ACC112 (cell line): ENCODE measurements at regions not wholly inside any gene's neighbourhood (a gene's known extent, or its start where the extent isn't known, plus 50 kb on each side); places are given as distances from the start of the nearest gene placed in this dataset.

Experiments
- H2AFZ ChIP-seq: fragments of 200-600 bp; sonication (generic); one replicate; pipeline ENCODE4 v1.6.0; 2017; ENCODE audit warnings: antibody characterized with exemption, low read length; ENCODE audit not compliant: unreplicated experiment
- H3K27ac ChIP-seq: fragments of 200-600 bp; sonication (generic); 2 replicates; pipeline ENCODE4 v1.5.1; 2014; ENCODE audit warnings: low read depth, mild to moderate bottlenecking, antibody characterized with exemption, low read length, moderate library complexity
- H3K27me3 ChIP-seq: fragments of 200-600 bp; sonication (generic); 2 replicates; pipeline ENCODE4 v1.6.1; 2014; ENCODE audit warnings: mild to moderate bottlenecking, antibody characterized with exemption, low read length, moderate library complexity, mixed read lengths; ENCODE audit not compliant: insufficient read depth
- H3K36me3 ChIP-seq: fragments of 200-600 bp; sonication (generic); 2 replicates; pipeline ENCODE4 v1.6.1; 2016; ENCODE audit warnings: mild to moderate bottlenecking, antibody characterized with exemption, low read length, moderate library complexity, mixed read lengths; ENCODE audit not compliant: insufficient read depth
- H3K4me1 ChIP-seq: fragments of 200-600 bp; sonication (generic); one replicate; pipeline ENCODE4 v1.6.1; 2016; ENCODE audit warnings: low read length, mixed read lengths; ENCODE audit not compliant: insufficient read depth, unreplicated experiment, control insufficient read depth
- H3K4me3 ChIP-seq: fragments of 200-600 bp; sonication (generic); 2 replicates; pipeline ENCODE4 v1.5.1; 2014; ENCODE audit warnings: mild to moderate bottlenecking, low read depth, low read length
- H3K79me2 ChIP-seq: fragments of 200-600 bp; sonication (generic); one replicate; pipeline ENCODE4 v1.6.0; 2016; ENCODE audit warnings: low read length; ENCODE audit not compliant: control insufficient read depth, unreplicated experiment, insufficient read depth

DNA sequence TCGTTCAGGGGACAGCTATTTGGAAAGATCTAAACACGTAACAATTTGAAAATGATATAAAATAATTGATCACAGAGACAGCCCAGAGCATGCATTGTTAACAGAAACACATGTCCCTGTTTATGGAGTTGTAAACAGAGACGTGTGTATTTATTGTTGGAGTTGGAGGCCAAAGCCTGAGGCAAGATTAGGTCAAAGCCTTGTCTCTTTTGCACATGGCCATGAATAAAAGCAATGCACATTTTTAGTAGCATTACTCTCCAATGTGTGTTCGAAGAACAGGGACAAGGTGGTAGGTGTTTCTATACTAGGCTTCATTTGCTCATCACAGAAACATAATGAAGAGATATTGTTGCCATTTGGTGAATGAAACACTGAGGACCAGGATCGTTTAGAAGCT lies 841.5 kb upstream of the FANCL start:
- H3K4me1 ChIP-seq = no peaks in the 10 kb centered on the region
- H2AFZ ChIP-seq = no peak overlapping the region
- H3K79me2 ChIP-seq = no peaks in the 10 kb centered on the region
- H3K27me3 ChIP-seq = no peaks in the 10 kb centered on the region
- no peak overlapping the region for H3K4me3 ChIP-seq
- no peaks in the 10 kb centered on the region for H3K36me3 ChIP-seq
- H3K27ac ChIP-seq = no peak overlapping the region

DNA sequence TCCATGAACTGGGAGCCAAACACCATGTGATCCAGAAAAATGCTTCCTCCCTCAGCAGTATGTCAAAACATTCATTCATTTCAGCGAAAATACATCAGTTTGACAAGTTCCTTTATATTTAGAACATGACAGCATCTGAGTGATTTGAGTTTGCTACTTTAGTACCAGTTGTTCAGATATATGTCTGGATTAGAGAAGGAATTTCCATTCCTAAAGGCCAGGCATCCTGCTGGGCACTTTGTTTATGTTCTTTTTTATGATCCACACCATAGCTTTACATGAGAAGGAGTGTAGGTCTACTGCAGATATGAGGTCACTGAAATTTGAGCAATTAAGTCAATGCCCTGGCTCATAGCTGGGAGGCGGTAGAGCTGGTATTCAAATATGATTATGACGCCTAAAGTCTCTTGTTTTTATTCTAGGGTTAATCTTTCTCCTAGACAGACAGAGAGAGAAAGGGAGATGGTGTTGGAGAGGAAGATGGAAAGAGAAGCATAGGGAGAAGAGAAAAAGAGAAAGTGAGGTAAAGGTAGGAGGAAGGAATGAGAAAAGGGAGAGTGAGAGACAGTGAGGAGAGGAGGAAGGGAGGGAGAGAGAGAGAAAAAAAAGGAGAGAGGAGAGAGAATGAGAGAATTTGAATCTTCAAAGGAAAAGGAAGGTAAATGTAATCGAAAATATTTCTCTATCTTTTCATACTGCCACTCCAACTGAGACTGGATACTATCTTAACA lies 839.5 kb upstream of the FANCL start:
- no peaks in the 10 kb centered on the region for H3K4me1 ChIP-seq
- no peaks in the 10 kb centered on the region for H3K36me3 ChIP-seq
- H3K27me3 ChIP-seq = no peaks in the 10 kb centered on the region
- H3K4me3 ChIP-seq = no peak overlapping the region
- H3K27ac ChIP-seq = no peak overlapping the region
- no peak overlapping the region for H2AFZ ChIP-seq
- no peaks in the 10 kb centered on the region for H3K79me2 ChIP-seq

DNA sequence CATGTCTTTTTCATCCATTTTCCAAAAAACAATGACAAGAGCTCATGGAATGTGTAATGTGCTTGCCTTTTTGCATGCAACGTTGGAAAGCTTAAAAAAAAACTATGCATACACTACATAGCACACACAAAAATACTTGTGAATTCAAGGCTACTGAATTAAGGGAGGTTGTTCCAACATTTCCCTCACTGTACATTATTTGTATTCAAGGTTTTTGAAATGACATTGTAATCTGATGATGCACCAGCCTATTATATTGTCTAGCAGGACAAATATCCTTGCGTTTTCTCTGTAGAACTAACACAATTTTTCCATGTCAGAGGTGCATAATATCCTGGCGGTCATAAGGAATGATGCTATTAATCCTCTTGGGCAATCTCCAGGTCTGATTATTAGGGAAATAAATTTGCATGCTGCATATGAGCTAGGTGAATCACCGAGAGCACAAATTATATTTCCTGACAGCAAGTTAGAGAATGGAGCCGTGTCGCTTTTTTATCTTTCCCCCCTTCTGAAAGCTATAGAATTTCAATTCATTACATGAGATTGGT lies 836.9 kb upstream of the FANCL start:
- H3K27ac ChIP-seq = no peak overlapping the region
- H3K4me1 ChIP-seq = no peaks in the 10 kb centered on the region
- H2AFZ ChIP-seq = no peak overlapping the region
- no peaks in the 10 kb centered on the region for H3K79me2 ChIP-seq
- no peaks in the 10 kb centered on the region for H3K27me3 ChIP-seq
- H3K4me3 ChIP-seq = no peak overlapping the region
- H3K36me3 ChIP-seq = no peaks in the 10 kb centered on the region

GRCh38 chr2:59077026-59077725 lies 836.1 kb upstream of the FANCL start:
- Histone ChIP-seq H3K27ac (no peak overlapping the region), H3K36me3 (no peaks in the 10 kb centered on the region), H3K79me2 (no peaks in the 10 kb centered on the region), H3K27me3 (no peaks in the 10 kb centered on the region), H3K4me1 (no peaks in the 10 kb centered on the region), H3K4me3 (no peak overlapping the region), H2AFZ (no peak overlapping the region)

- H3K36me3 ChIP-seq = no peaks in the 10 kb centered on the region
- H3K27me3 ChIP-seq = no peaks in the 10 kb centered on the region
- H3K4me1 ChIP-seq = no peaks in the 10 kb centered on the region
- H3K27ac ChIP-seq = no peak overlapping the region
- H2AFZ ChIP-seq = no peak overlapping the region
- H3K4me3 ChIP-seq = no peak overlapping the region
- H3K79me2 ChIP-seq = no peaks in the 10 kb centered on the region
Measured at GRCh38 chr2:59076079-59076619, 835.0 kb upstream of the FANCL start.

GRCh38 chr2:59074071-59074470 lies 832.9 kb upstream of the FANCL start:
- Histone ChIP-seq H3K4me3 (no peak overlapping the region), H3K27ac (no peak overlapping the region), H2AFZ (no peak overlapping the region), H3K79me2 (no peaks in the 10 kb centered on the region), H3K27me3 (no peaks in the 10 kb centered on the region), H3K4me1 (no peaks in the 10 kb centered on the region), H3K36me3 (no peaks in the 10 kb centered on the region)

- Histone ChIP-seq H3K27me3 (no peaks in the 10 kb centered on the region), H2AFZ (no peak overlapping the region), H3K4me1 (no peaks in the 10 kb centered on the region), H3K27ac (no peak overlapping the region), H3K36me3 (no peaks in the 10 kb centered on the region), H3K79me2 (no peaks in the 10 kb centered on the region), H3K4me3 (no peak overlapping the region)
Measured at GRCh38 chr2:59073286-59073685, 832.2 kb upstream of the FANCL start.

GRCh38 chr2:59068255-59068654 lies 827.1 kb upstream of the FANCL start:
- H3K27me3 ChIP-seq = no peaks in the 10 kb centered on the region
- H3K4me1 ChIP-seq = no peaks in the 10 kb centered on the region
- H2AFZ ChIP-seq = no peak overlapping the region
- no peaks in the 10 kb centered on the region for H3K36me3 ChIP-seq
- no peak overlapping the region for H3K4me3 ChIP-seq
- H3K27ac ChIP-seq = no peak overlapping the region
- H3K79me2 ChIP-seq = no peaks in the 10 kb centered on the region

DNA sequence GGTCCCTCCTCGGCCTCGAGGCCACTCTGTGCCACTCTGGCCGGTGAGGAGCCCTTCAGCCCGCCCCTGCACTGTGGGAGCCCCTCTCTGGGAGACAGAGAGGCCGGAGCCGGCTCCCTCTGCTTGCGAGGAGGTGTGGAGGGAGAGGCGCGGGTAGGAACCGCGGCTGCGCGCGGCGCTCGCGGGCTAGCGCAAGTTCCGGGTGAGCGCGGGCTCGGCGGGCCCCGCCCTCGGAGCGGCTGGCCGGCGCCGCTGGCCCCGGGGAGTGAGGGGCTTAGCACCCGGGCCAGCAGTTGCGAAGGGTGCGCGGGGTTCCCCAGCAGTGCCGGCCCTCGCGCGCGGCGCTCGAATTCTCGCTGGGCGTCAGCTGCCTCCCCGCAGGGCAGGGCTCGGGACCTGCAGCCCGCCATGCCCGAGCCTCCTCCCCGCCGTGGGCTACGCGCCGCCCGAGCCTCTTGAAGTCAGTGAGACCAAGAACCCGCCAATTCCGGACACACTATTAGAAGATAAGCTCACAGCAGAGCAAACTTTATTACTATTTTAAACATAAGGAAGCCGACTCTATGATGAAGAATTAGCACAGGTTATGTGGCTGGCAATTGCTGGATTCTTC lies 825.8 kb upstream of the FANCL start:
- Histone ChIP-seq H3K4me3 (no peak overlapping the region), H3K79me2 (no peaks in the 10 kb centered on the region), H3K4me1 (no peaks in the 10 kb centered on the region), H3K27ac (no peak overlapping the region), H2AFZ (no peak overlapping the region), H3K36me3 (no peaks in the 10 kb centered on the region), H3K27me3 (no peaks in the 10 kb centered on the region)

DNA sequence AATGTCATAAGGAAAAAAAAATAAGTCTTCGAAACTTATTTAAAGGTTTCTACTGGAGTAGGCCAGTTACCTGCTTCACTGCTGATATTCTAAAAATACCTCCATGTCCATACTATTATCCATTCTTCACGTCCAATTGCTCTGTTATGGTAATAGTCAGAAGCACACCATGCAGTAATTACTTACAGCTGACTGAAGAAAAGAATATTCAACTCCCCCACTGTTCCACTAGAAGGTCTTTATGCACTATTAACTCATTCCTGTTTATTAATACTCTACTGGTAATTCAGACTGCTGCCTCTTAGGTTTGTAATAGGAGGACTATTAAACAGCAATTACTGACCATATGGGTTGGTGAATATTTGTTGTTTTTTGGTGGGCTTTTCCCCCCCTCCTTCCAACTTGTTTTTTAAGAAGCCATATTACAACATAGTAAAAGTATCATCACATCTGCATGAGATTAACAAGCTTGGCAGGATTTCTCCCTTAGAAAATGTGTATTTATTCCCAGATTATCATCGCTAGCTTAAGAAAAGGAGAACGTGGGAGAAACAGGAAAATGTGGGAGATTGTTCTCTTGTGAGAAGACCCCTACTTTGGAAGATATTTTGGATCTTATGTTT lies 806.4 kb upstream of the FANCL start:
- Histone ChIP-seq H3K27ac (no peak overlapping the region), H3K4me3 (no peak overlapping the region), H3K36me3 (no peaks in the 10 kb centered on the region), H2AFZ (no peak overlapping the region), H3K27me3 (no peaks in the 10 kb centered on the region), H3K79me2 (no peaks in the 10 kb centered on the region), H3K4me1 (no peaks in the 10 kb centered on the region)
